GM12878 (cell line): ENCODE measurements at regions not wholly inside any gene's neighbourhood (a gene's known extent, or its start where the extent isn't known, plus 50 kb on each side); places are given as distances from the start of the nearest gene placed in this dataset.

ENCODE experiments used
- ATAC-seq: fragments of 200-7000 bp; cut with Tn5 transposase; 3 replicates; pipeline ENCODE4 v1.9.1; 2020; ENCODE audit warnings: mild to moderate bottlenecking, moderate library complexity
- BruUV-seq: library from RNA; stranded (reverse); fragments of 400-500 nt; replicated peaks from 2 replicates; lab custom pipeline; 2021; lab: Mats Ljungman, UMichigan
- CTCF ChIA-PET: fragments of 300-600 bp; sonication (Branson Sonifier 250); formaldehyde crosslinking; extraction: SDS; loops from one replicate; lab custom pipeline; 2021; ENCODE audit warnings: inconsistent platforms; lab: Yijun Ruan, JAX
- POLR2A ChIA-PET: fragments of 350-600 bp; formaldehyde crosslinking; extraction: SDS; loops from one replicate; lab custom pipeline; 2021; ENCODE audit warnings: inconsistent platforms; lab: Charles Lee
- RAD21 ChIA-PET: fragments of 300-600 bp; sonication (Branson Sonifier 250); formaldehyde crosslinking; loops from one replicate; lab custom pipeline; 2023; ENCODE audit warnings: antibody characterized with exemption; ENCODE audit not compliant: unreplicated experiment; lab: Charles Lee
- SMC1A ChIA-PET: fragments of 300-600 bp; sonication (Branson Sonifier 250); formaldehyde crosslinking; loops from one replicate; lab custom pipeline; 2023; ENCODE audit not compliant: unreplicated experiment, uncharacterized antibody; lab: Charles Lee
- DNase-seq: peaks from one replicate; pipeline ENCODE4 v3.0.0-alpha.2; 2011; ENCODE audit warnings: low read depth, low spot score
- FAIRE-seq: peaks from 3 replicates; lab custom pipeline; 2011; peaks lifted over from hg19 to GRCh38; lab: Jason Lieb, UNC
- H2AFZ ChIP-seq: 2 replicates; pipeline ENCODE4 v1.6.0; 2011; ENCODE audit warnings: low read depth, low read length, control low read depth; ENCODE audit not compliant: control insufficient read depth
- H3K27ac ChIP-seq: 2 replicates; pipeline ENCODE4 v1.5.1; 2011; ENCODE audit warnings: control low read depth; ENCODE audit not compliant: control insufficient read depth, insufficient read depth
- H3K27me3 ChIP-seq, 2 experiments: replicated peaks in 1 of 2; 2 replicates each; pipeline versions ENCODE4 v1.6.0 to v1.6.1; 2011; ENCODE audit warnings: low read length in 1 of 2; ENCODE audit not compliant: control insufficient read depth in 2 of 2, insufficient read depth in 2 of 2
- H3K36me3 ChIP-seq, 2 experiments: 2 replicates each; pipeline ENCODE4 v1.5.1; 2011; ENCODE audit warnings: low read length in 1 of 2; ENCODE audit not compliant: control insufficient read depth in 2 of 2, insufficient read depth in 2 of 2
- H3K4me1 ChIP-seq: 2 replicates; pipeline ENCODE4 v1.6.1; 2011; ENCODE audit warnings: mild to moderate bottlenecking, low read length, moderate library complexity, mixed read lengths; ENCODE audit not compliant: control insufficient read depth, insufficient read depth
- H3K4me2 ChIP-seq: 2 replicates; pipeline ENCODE4 v1.6.0; 2011; ENCODE audit warnings: control low read depth; ENCODE audit not compliant: control insufficient read depth, insufficient read depth
- H3K4me3 ChIP-seq: fragments of 200-600 bp; sonication (generic); 2 replicates; pipeline ENCODE4 v1.5.1; 2016
- H3K79me2 ChIP-seq: 2 replicates; pipeline ENCODE4 v1.6.0; 2011; ENCODE audit warnings: low read length; ENCODE audit not compliant: control insufficient read depth, insufficient read depth
- H3K9ac ChIP-seq: 2 replicates; pipeline ENCODE4 v1.8.0; 2011; ENCODE audit warnings: low read length, control low read depth, mixed read lengths; ENCODE audit not compliant: control insufficient read depth, insufficient read depth
- H3K9me3 ChIP-seq: replicated peaks from 3 replicates; pipeline ENCODE4 v1.5.1; 2011; ENCODE audit warnings: mild to moderate bottlenecking, low read length; ENCODE audit not compliant: control insufficient read depth, insufficient read depth
- H4K20me1 ChIP-seq: 2 replicates; pipeline ENCODE4 v1.6.0; 2011; ENCODE audit not compliant: control insufficient read depth, insufficient read depth
- BMI1 ChIP-seq: fragments of 450-650 bp; IDR thresholded peaks from 2 replicates; pipeline ENCODE4 v1.6.1; 2016; ENCODE audit warnings: mild to moderate bottlenecking, moderate library complexity, borderline replicate concordance
- CREB1 ChIP-seq: IDR thresholded peaks from 2 replicates; pipeline ENCODE4 v1.6.1; 2012; ENCODE audit warnings: low read depth, mild to moderate bottlenecking, inconsistent platforms
- GATAD2B ChIP-seq: fragments of 450-650 bp; conservative IDR thresholded peaks from 2 replicates; pipeline ENCODE4 v1.6.1; 2017; ENCODE audit warnings: low read depth, mild to moderate bottlenecking, moderate library complexity
- HCFC1 ChIP-seq: fragments of 150-350 bp; IDR thresholded peaks from 2 replicates; pipeline ENCODE4 v1.6.1; 2014; ENCODE audit warnings: low read length
- MXI1 ChIP-seq: fragments of 150-350 bp; IDR thresholded peaks from 2 replicates; pipeline ENCODE4 v1.6.1; 2011; ENCODE audit warnings: low read depth, mild to moderate bottlenecking, inconsistent platforms, low read length, improper control_type of control experiment
- RFX5 ChIP-seq: IDR thresholded peaks from 2 replicates; pipeline ENCODE4 v1.6.1; 2011; ENCODE audit warnings: low read depth, low read length, improper control_type of control experiment
- SIN3A ChIP-seq: IDR thresholded peaks from 2 replicates; pipeline ENCODE4 v1.6.1; 2012; ENCODE audit warnings: low read depth, low read length, improper control_type of control experiment
- SIX5 ChIP-seq: IDR thresholded peaks from 2 replicates; pipeline ENCODE4 v1.6.1; 2011; ENCODE audit warnings: mild to moderate bottlenecking, low read depth, low read length, moderate library complexity; ENCODE audit not compliant: severe bottlenecking
- USF1 ChIP-seq: IDR thresholded peaks from 2 replicates; pipeline ENCODE4 v1.6.1; 2011; ENCODE audit warnings: borderline replicate concordance, low read depth, mild to moderate bottlenecking, moderate library complexity, mixed read lengths, low read length; ENCODE audit not compliant: insufficient read depth; ENCODE audit errors: extremely low read length
- ZZZ3 ChIP-seq: IDR thresholded peaks from 2 replicates; pipeline ENCODE4 v1.6.1; 2011; ENCODE audit warnings: low read depth; ENCODE audit not compliant: control insufficient read depth, insufficient read length
- WGBS: methylation state at CpG from one replicate; pipeline ENCODE4 v1.1.6; 2016; ENCODE audit warnings: low lambda C conversion rate; ENCODE audit not compliant: insufficient replicate concordance, insufficient coverage; ENCODE audit errors: missing lambda C conversion rate; 5-methylcytosine and 5-hydroxymethylcytosine counted together
- in situ Hi-C: fragments of 300-500 bp; cut with MboI; formaldehyde crosslinking; loops from 9 replicates; pipeline ENCODE4 v1.14.3; 2018; ENCODE audit warnings: mixed read lengths
- intact Hi-C: fragments of 100-400 bp; cut with micrococcal nuclease; formaldehyde crosslinking; loops from one replicate; pipeline ENCODE4 v1.14.2; 2022; ENCODE audit not compliant: unreplicated experiment

GRCh38 chr2:103615611-103616105, 853.8 kb downstream of the TMEM182 start:
- Histone ChIP-seq H3K79me2 (no peaks in the 10 kb centered on the region), H3K9ac (no peak overlapping the region), H4K20me1 (no peaks in the 10 kb centered on the region), H3K4me2 (no peak overlapping the region), H3K4me1 (no peaks in the 10 kb centered on the region), H3K9me3 (no peaks in the 10 kb centered on the region; the same call in 2 of the 3 replicates), H3K36me3 (no peaks in the 10 kb centered on the region), H2AFZ (no peak overlapping the region), H3K27me3 (no peaks in the 10 kb centered on the region), H3K4me3 (no peak overlapping the region), H3K27ac (no peak overlapping the region)
- ATAC-seq, result no peak
- ChIA-PET SMC1A (no interaction called here), CTCF (no interaction called here), RAD21 (no interaction called here), POLR2A (no interaction called here)
- no peak for TF ChIP-seq MXI1
- TF ChIP-seq BMI1, result no peak
- TF ChIP-seq RFX5, result no peak
- no peak for TF ChIP-seq GATAD2B
- no peak for TF ChIP-seq USF1
- no peak for TF ChIP-seq ZZZ3
- TF ChIP-seq SIN3A, result no peak
- TF ChIP-seq CREB1, result no peak
- TF ChIP-seq HCFC1, result no peak
- no peak for TF ChIP-seq SIX5
- in situ Hi-C loops (no loop called here), intact Hi-C loops (no loop called here)
- FAIRE-seq, result no peak
- BruUV-seq, result no TSS peak
- 10% methylated on average over 5 of the region's 5 CpGs for WGBS
- DNase-seq, result no peak
